T-cell (primary cell): ENCODE measurements at regions not wholly inside any gene's neighbourhood (a gene's known extent, or its start where the extent isn't known, plus 50 kb on each side); places are given as distances from the start of the nearest gene placed in this dataset.
A peak's percentile ranks its signal among the peaks of the same experiment; 100 is the strongest.

Experiments used
- ATAC-seq, 4 experiments: fragments of 200-7000 bp in 3 of 4; fragments of 150-1000 bp in 1 of 4; cut with Tn5 transposase; replicated peaks in 1 of 4; 1 replicate in 3 of 4; 2 replicates in 1 of 4; pipeline ENCODE4 v1.10.0; 2021; ENCODE audit warnings: moderate library complexity in 3 of 4, mild to moderate bottlenecking in 2 of 4, moderate number of reproducible peaks in 1 of 4
- CTCF ChIA-PET, 2 donors: fragments of 300-600 bp; sonication (Branson Sonifier 250); formaldehyde crosslinking; loops; one replicate each; lab custom pipeline; 2022; ENCODE audit warnings: antibody characterized with exemption in 2 of 2; lab: Charles Lee
- POLR2A ChIA-PET, 2 donors: fragments of 300-600 bp; sonication (Branson Sonifier 250); formaldehyde crosslinking; loops; one replicate each; lab custom pipeline; 2022; ENCODE audit warnings: antibody characterized with exemption in 2 of 2; lab: Charles Lee
- DNase-seq, 35 experiments: peaks; one replicate each; pipeline versions ENCODE4 v3.0.0 to v3.0.0-alpha.2; 2013 to 2023
- H3K27ac ChIP-seq: one replicate; pipeline ENCODE4 v1.5.1; 2013; ENCODE audit warnings: low read length
- H3K27me3 ChIP-seq, 2 experiments: replicated peaks in 1 of 2; 1 replicate in 1 of 2; 2 replicates in 1 of 2; pipeline versions ENCODE4 v1.6.1 to v1.7.0; 2013; ENCODE audit warnings: low read length in 1 of 2, mixed read lengths in 1 of 2; ENCODE audit not compliant: control insufficient read depth in 2 of 2, insufficient read depth in 2 of 2; ENCODE audit errors: extremely low read depth in 1 of 2
- H3K36me3 ChIP-seq, 2 donors: 1 replicate in 1 of 2; 2 replicates in 1 of 2; pipeline versions ENCODE4 v1.6.1 to v1.7.0; 2013; ENCODE audit warnings: low read length in 1 of 2; ENCODE audit not compliant: control insufficient read depth in 2 of 2, insufficient read depth in 1 of 2; ENCODE audit errors: extremely low read depth in 1 of 2
- H3K4me1 ChIP-seq, 2 experiments: 1 replicate in 1 of 2; 2 replicates in 1 of 2; pipeline versions ENCODE4 v1.6.1 to v1.7.0; 2013; ENCODE audit warnings: low read length in 2 of 2, mixed read lengths in 1 of 2; ENCODE audit not compliant: insufficient read depth in 2 of 2, control insufficient read depth in 1 of 2; ENCODE audit errors: extremely low read depth in 1 of 2
- H3K4me3 ChIP-seq, 2 donors: 1 replicate in 1 of 2; 2 replicates in 1 of 2; pipeline versions ENCODE4 v1.5.1 to v1.7.0; 2013; ENCODE audit warnings: mild to moderate bottlenecking in 2 of 2, low read length in 1 of 2, moderate library complexity in 1 of 2; ENCODE audit not compliant: control insufficient read depth in 1 of 2; ENCODE audit errors: extremely low read depth in 1 of 2
- H3K9me3 ChIP-seq: 2 replicates; pipeline ENCODE4 v1.7.0; 2013
- H3K27ac Mint-ChIP-seq, 2 donors: one replicate each; pipeline ENCODE4 v1.8.0; 2020 to 2021; ENCODE audit warnings: mild to moderate bottlenecking in 2 of 2, mixed read lengths in 2 of 2
- H3K27me3 Mint-ChIP-seq, 2 donors: one replicate each; pipeline ENCODE4 v1.8.0; 2021 to 2022; ENCODE audit warnings: mixed read lengths in 2 of 2
- H3K36me3 Mint-ChIP-seq: one replicate; pipeline ENCODE4 v1.8.0; 2021; ENCODE audit warnings: mixed read lengths
- H3K4me1 Mint-ChIP-seq, 3 donors: one replicate each; pipeline ENCODE4 v1.8.0; 2020 to 2022; ENCODE audit warnings: mixed read lengths in 3 of 3, mild to moderate bottlenecking in 1 of 3
- H3K4me3 Mint-ChIP-seq, 3 donors: one replicate each; pipeline ENCODE4 v1.8.0; 2020 to 2022; ENCODE audit warnings: mild to moderate bottlenecking in 3 of 3, mixed read lengths in 3 of 3, moderate library complexity in 3 of 3
- H3K9me3 Mint-ChIP-seq, 3 donors: one replicate each; pipeline ENCODE4 v1.8.0; 2020 to 2022; ENCODE audit warnings: mixed read lengths in 3 of 3
- WGBS: methylation state at CpG from one replicate; pipeline ENCODE4 v1.1.5; 2013; ENCODE audit warnings: missing lambda C conversion rate; ENCODE audit not compliant: insufficient coverage; 5-methylcytosine and 5-hydroxymethylcytosine counted together

- peaks cover 0 to 4% (median 0%) of the 10 kb centered on the region in 3 donors for H3K9me3 Mint-ChIP-seq
- H3K36me3 Mint-ChIP-seq = no peaks in the 10 kb centered on the region
- no peak for ATAC-seq
- no peak overlapping the region for H3K4me3 Mint-ChIP-seq
- H3K4me1 Mint-ChIP-seq = no peaks in the 10 kb centered on the region
- no peak overlapping the region for H3K27ac Mint-ChIP-seq
- no peaks in the 10 kb centered on the region for H3K9me3 ChIP-seq
- no peak overlapping the region for H3K4me3 ChIP-seq
- peaks cover 0 to 6% of the 10 kb centered on the region in 2 experiments for H3K27me3 ChIP-seq
- H3K36me3 ChIP-seq = no peaks in the 10 kb centered on the region
- ChIA-PET CTCF (no interaction called here), POLR2A (no interaction called here)
- DNase-seq = no peak
- peaks cover 5 to 12% of the 10 kb centered on the region in 2 donors for H3K27me3 Mint-ChIP-seq
- WGBS = 57% methylated on average over 1 of the region's 1 CpG
- H3K27ac ChIP-seq = no peak overlapping the region
- no peaks in the 10 kb centered on the region for H3K4me1 ChIP-seq
These were observed 224.8 kb downstream of the ABHD5 start for GRCh38 chr3:43915546-43915945.

GRCh38 chr3:43917361-43917760 lies 226.6 kb downstream of the ABHD5 start:
- Mint-ChIP-seq H3K9me3 (peaks cover 0 to 4% (median 0%) of the 10 kb centered on the region in 3 donors), H3K4me3 (no peak overlapping the region), H3K27ac (no peak overlapping the region), H3K4me1 (no peaks in the 10 kb centered on the region), H3K27me3 (peaks cover 14 to 28% of the 10 kb centered on the region in 2 donors), H3K36me3 (no peaks in the 10 kb centered on the region)
- no peaks in the 10 kb centered on the region for H3K9me3 ChIP-seq
- H3K4me1 ChIP-seq = no peaks in the 10 kb centered on the region
- H3K4me3 ChIP-seq = no peak overlapping the region
- ChIA-PET POLR2A (no interaction called here), CTCF (no interaction called here)
- H3K27me3 ChIP-seq = peaks cover 0 to 10% of the 10 kb centered on the region in 2 experiments
- no peaks in the 10 kb centered on the region for H3K36me3 ChIP-seq
- ATAC-seq (no peak), DNase-seq (no peak)
- 93% methylated on average over 2 of the region's 3 CpGs for WGBS
- no peak overlapping the region for H3K27ac ChIP-seq

GRCh38 chr3:43919029-43919428 lies 228.3 kb downstream of the ABHD5 start:
- Histone ChIP-seq H3K27me3 (peaks cover 0 to 26% of the 10 kb centered on the region in 2 experiments), H3K9me3 (no peaks in the 10 kb centered on the region), H3K36me3 (no peaks in the 10 kb centered on the region), H3K4me1 (no peaks in the 10 kb centered on the region), H3K27ac (no peak overlapping the region), H3K4me3 (no peak overlapping the region)
- ATAC-seq = no peak
- ChIA-PET POLR2A (no interaction called here), CTCF (interaction anchor here in 1 of 2 donors (0.9 kb wide), 1 partner anchor 41 kb away, joined by 5 read pairs; no protein-coding TSS in a partner anchor)
- Mint-ChIP-seq H3K27me3 (peaks cover 31 to 40% of the 10 kb centered on the region in 2 donors), H3K4me1 (peaks cover 0 to 9% (median 0%) of the 10 kb centered on the region in 3 donors), H3K9me3 (peaks cover 0 to 4% (median 0%) of the 10 kb centered on the region in 3 donors), H3K27ac (no peak overlapping the region), H3K4me3 (no peak overlapping the region), H3K36me3 (no peaks in the 10 kb centered on the region)
- 77% methylated on average over 4 of the region's 7 CpGs for WGBS
- DNase-seq = no peak

GRCh38 chr3:43921056-43921648 lies 230.4 kb downstream of the ABHD5 start:
- 68% methylated on average over 5 of the region's 8 CpGs for WGBS
- Histone ChIP-seq H3K27ac (no peak overlapping the region), H3K9me3 (no peaks in the 10 kb centered on the region), H3K27me3 (peaks cover 0 to 33% of the 10 kb centered on the region in 2 experiments), H3K4me1 (no peaks in the 10 kb centered on the region), H3K4me3 (no peak overlapping the region), H3K36me3 (no peaks in the 10 kb centered on the region)
- Mint-ChIP-seq H3K27me3 (peaks cover 37 to 52% of the 10 kb centered on the region in 2 donors), H3K27ac (no peak overlapping the region), H3K4me3 (no peak overlapping the region), H3K9me3 (peaks cover 0 to 4% (median 0%) of the 10 kb centered on the region in 3 donors), H3K4me1 (peaks cover 0 to 9% (median 0%) of the 10 kb centered on the region in 3 donors), H3K36me3 (no peaks in the 10 kb centered on the region)
- ChIA-PET POLR2A (no interaction called here), CTCF (no interaction called here)
- no peak for DNase-seq
- ATAC-seq = no peak

GRCh38 chr3:43922374-43922773 lies 231.6 kb downstream of the ABHD5 start:
- H3K36me3 Mint-ChIP-seq = no peaks in the 10 kb centered on the region
- Histone ChIP-seq H3K4me1 (no peaks in the 10 kb centered on the region), H3K9me3 (no peaks in the 10 kb centered on the region), H3K27ac (no peak overlapping the region), H3K27me3 (peaks cover 0 to 32% of the 10 kb centered on the region in 2 experiments), H3K36me3 (no peaks in the 10 kb centered on the region), H3K4me3 (no peak overlapping the region)
- no peak overlapping the region for H3K4me3 Mint-ChIP-seq
- H3K4me1 Mint-ChIP-seq = peaks cover 0 to 9% (median 0%) of the 10 kb centered on the region in 3 donors
- H3K27ac Mint-ChIP-seq = no peak overlapping the region
- no peak for ATAC-seq
- no peaks in the 10 kb centered on the region for H3K9me3 Mint-ChIP-seq
- WGBS = 90% methylated on average over 1 of the region's 3 CpGs
- POLR2A ChIA-PET = no interaction called here
- DNase-seq = no peak
- H3K27me3 Mint-ChIP-seq = peaks cover 38 to 59% of the 10 kb centered on the region in 2 donors
- CTCF ChIA-PET = no interaction called here

- H3K27ac Mint-ChIP-seq = peak overlapping the region in 1 of 2 donors; percentile 16
These were observed 232.6 kb downstream of the ABHD5 start for GRCh38 chr3:43923104-43923882.

More at GRCh38 chr3:43923104-43923882, 232.6 kb downstream of the ABHD5 start:
- Mint-ChIP-seq H3K4me1 (peaks cover 0 to 9% (median 0%) of the 10 kb centered on the region in 3 donors), H3K9me3 (no peaks in the 10 kb centered on the region), H3K4me3 (no peak overlapping the region), H3K36me3 (no peaks in the 10 kb centered on the region), H3K27me3 (peaks cover 44 to 67% of the 10 kb centered on the region in 2 donors)
- CTCF ChIA-PET = no interaction called here
- H3K4me1 ChIP-seq = no peaks in the 10 kb centered on the region
- no peak overlapping the region for H3K4me3 ChIP-seq
- H3K27ac ChIP-seq = no peak overlapping the region
- H3K36me3 ChIP-seq = no peaks in the 10 kb centered on the region
- 20% methylated on average over 10 of the region's 13 CpGs for WGBS
- POLR2A ChIA-PET = no interaction called here
- DNase-seq (no peak), ATAC-seq (no peak)
- peaks cover 0 to 31% of the 10 kb centered on the region in 2 experiments for H3K27me3 ChIP-seq
- H3K9me3 ChIP-seq = no peaks in the 10 kb centered on the region
